ENCODE measurements at regions not wholly inside any gene's neighbourhood (a gene's known extent, or its start where the extent isn't known, plus 50 kb on each side); places are given as distances from the start of the nearest gene placed in this dataset.

- DNase-seq (ENCODE audit: low spot score): no peak
- no peak for TF ChIP-seq CTCF (IDR thresholded peaks at IDR 0.05; ENCODE audit: borderline replicate concordance, control extremely low read depth, extremely low read depth, insufficient read depth, missing control alignments)
- in situ Hi-C loops (cut with MboI; ENCODE audit: low sequenced_read_pairs, unreplicated experiment): no loop called here
Observed at GRCh38 chr4:115609631-115610030, 496.2 kb upstream of the NDST4 start.

- no peak for DNase-seq (ENCODE audit: low spot score)
Observed at GRCh38 chr4:115607311-115607710, 493.9 kb upstream of the NDST4 start.

GRCh38 chr4:115596265-115597001 lies 483.0 kb upstream of the NDST4 start:
- in situ Hi-C loops (cut with MboI; ENCODE audit: low sequenced_read_pairs, unreplicated experiment): no loop called here
- TF ChIP-seq CTCF (IDR thresholded peaks at IDR 0.05; ENCODE audit: borderline replicate concordance, control extremely low read depth, extremely low read depth, insufficient read depth, missing control alignments): no peak
- DNase-seq (ENCODE audit: low spot score): no peak

More at GRCh38 chr4:115607311-115607710, 493.9 kb upstream of the NDST4 start:
- in situ Hi-C loops (cut with MboI; ENCODE audit: low sequenced_read_pairs, unreplicated experiment): no loop called here
- no peak for TF ChIP-seq CTCF (IDR thresholded peaks at IDR 0.05; ENCODE audit: borderline replicate concordance, control extremely low read depth, extremely low read depth, insufficient read depth, missing control alignments)

GRCh38 chr4:115580901-115581300 lies 467.5 kb upstream of the NDST4 start:
- no peak for TF ChIP-seq CTCF (IDR thresholded peaks at IDR 0.05; ENCODE audit: borderline replicate concordance, control extremely low read depth, extremely low read depth, insufficient read depth, missing control alignments)
- in situ Hi-C loops (cut with MboI; ENCODE audit: low sequenced_read_pairs, unreplicated experiment): no loop called here

GRCh38 chr4:115575851-115576250 lies 462.4 kb upstream of the NDST4 start:
- in situ Hi-C loops (cut with MboI; ENCODE audit: low sequenced_read_pairs, unreplicated experiment): no loop called here
- no peak for TF ChIP-seq CTCF (IDR thresholded peaks at IDR 0.05; ENCODE audit: borderline replicate concordance, control extremely low read depth, extremely low read depth, insufficient read depth, missing control alignments)
- no peak for DNase-seq (ENCODE audit: low spot score)

More at GRCh38 chr4:115580901-115581300, 467.5 kb upstream of the NDST4 start:
- DNase-seq (ENCODE audit: low spot score): no peak

GRCh38 chr4:115562506-115562905 lies 449.1 kb upstream of the NDST4 start:
- no peak for TF ChIP-seq CTCF (IDR thresholded peaks at IDR 0.05; ENCODE audit: borderline replicate concordance, control extremely low read depth, extremely low read depth, insufficient read depth, missing control alignments)
- no peak for DNase-seq (ENCODE audit: low spot score)
- in situ Hi-C loops (cut with MboI; ENCODE audit: low sequenced_read_pairs, unreplicated experiment): no loop called here
